BJ (cell line): ENCODE measurements at regions not wholly inside any gene's neighbourhood (a gene's known extent, or its start where the extent isn't known, plus 50 kb on each side); places are given as distances from the start of the nearest gene placed in this dataset.

ENCODE experiments used
- CTCF ChIA-PET: fragments of 350-600 bp; formaldehyde crosslinking; extraction: SDS; loops from one replicate; lab custom pipeline; 2021; ENCODE audit warnings: antibody characterized with exemption, inconsistent platforms; lab: Yijun Ruan, JAX
- POLR2A ChIA-PET: fragments of 300-600 bp; sonication (Branson Sonifier 250); formaldehyde crosslinking; extraction: SDS; loops from one replicate; lab custom pipeline; 2021; ENCODE audit warnings: antibody characterized with exemption; lab: Charles Lee
- DNase-seq: peaks from one replicate; pipeline ENCODE4 v3.0.0-alpha.2; 2011; ENCODE audit warnings: low read depth
- H3K27me3 ChIP-seq: 2 replicates; pipeline ENCODE4 v1.6.0; 2011; ENCODE audit warnings: low read length; ENCODE audit not compliant: control insufficient read depth, insufficient read depth
- H3K36me3 ChIP-seq: 2 replicates; pipeline ENCODE4 v1.5.1; 2011; ENCODE audit warnings: low read length; ENCODE audit not compliant: control insufficient read depth, insufficient read depth
- H3K4me3 ChIP-seq: 2 replicates; pipeline ENCODE4 v1.5.1; 2011; ENCODE audit warnings: low read depth, mild to moderate bottlenecking, control low read depth, low read length
- TF ChIP-seq, protein P1 (sequence below): IDR thresholded peaks from 2 replicates; pipeline ENCODE4 v1.5.1; 2011; ENCODE audit warnings: low read depth, mild to moderate bottlenecking, control low read depth, inconsistent platforms, low read length, moderate library complexity; ENCODE audit not compliant: insufficient read depth

DNA sequence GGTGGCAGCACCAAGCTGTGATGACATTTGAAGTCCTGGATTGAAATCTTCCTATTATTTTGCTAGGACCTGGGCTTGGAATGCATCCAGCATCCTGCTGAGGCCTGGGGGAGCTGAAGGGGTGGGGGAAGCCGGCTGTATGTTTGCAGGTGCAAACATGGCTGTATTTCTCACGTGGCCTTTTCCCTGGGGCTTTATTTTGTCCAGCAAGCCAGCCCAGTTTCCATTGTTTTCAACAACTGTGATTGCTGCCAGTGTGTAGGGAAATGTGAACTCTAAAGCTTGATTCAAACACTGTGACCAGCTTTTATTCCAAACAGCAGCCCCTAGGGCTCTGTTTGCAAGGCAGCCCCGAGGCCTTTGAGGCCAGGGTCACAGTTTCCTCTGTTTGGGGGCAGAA, 683.0 kb downstream of the DHX35 start:
- no peak for DNase-seq
- POLR2A ChIA-PET = no interaction called here
- Histone ChIP-seq H3K4me3 (no peak overlapping the region), H3K36me3 (no peaks in the 10 kb centered on the region), H3K27me3 (no peaks in the 10 kb centered on the region)
- TF ChIP-seq, protein P1, sequence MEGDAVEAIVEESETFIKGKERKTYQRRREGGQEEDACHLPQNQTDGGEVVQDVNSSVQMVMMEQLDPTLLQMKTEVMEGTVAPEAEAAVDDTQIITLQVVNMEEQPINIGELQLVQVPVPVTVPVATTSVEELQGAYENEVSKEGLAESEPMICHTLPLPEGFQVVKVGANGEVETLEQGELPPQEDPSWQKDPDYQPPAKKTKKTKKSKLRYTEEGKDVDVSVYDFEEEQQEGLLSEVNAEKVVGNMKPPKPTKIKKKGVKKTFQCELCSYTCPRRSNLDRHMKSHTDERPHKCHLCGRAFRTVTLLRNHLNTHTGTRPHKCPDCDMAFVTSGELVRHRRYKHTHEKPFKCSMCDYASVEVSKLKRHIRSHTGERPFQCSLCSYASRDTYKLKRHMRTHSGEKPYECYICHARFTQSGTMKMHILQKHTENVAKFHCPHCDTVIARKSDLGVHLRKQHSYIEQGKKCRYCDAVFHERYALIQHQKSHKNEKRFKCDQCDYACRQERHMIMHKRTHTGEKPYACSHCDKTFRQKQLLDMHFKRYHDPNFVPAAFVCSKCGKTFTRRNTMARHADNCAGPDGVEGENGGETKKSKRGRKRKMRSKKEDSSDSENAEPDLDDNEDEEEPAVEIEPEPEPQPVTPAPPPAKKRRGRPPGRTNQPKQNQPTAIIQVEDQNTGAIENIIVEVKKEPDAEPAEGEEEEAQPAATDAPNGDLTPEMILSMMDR = no peak
- CTCF ChIA-PET = no interaction called here

DNA sequence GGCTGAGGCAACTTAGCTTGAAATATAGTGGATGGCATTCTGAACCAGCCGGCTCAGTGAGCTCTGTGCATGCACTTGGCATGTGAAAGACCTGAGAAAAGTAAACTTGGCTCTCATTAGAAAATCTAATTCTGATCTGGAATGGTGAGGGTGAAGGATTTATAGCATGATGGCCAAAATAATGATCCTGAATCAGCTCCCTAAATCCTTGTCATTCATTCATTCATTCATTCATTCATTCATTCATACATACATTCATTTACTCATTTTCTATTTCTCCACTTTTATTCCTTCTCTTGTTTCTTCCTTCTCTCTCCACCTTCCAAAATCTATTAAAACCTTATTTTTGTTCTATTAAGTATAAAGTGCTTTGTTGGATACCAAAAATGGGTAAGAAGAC, 681.1 kb downstream of the DHX35 start:
- ChIA-PET POLR2A (no interaction called here), CTCF (no interaction called here)
- H3K27me3 ChIP-seq = no peaks in the 10 kb centered on the region
- TF ChIP-seq, protein P1 = no peak
- no peak for DNase-seq
- H3K36me3 ChIP-seq = no peaks in the 10 kb centered on the region
- no peak overlapping the region for H3K4me3 ChIP-seq

- Histone ChIP-seq H3K4me3 (no peak overlapping the region), H3K36me3 (no peaks in the 10 kb centered on the region), H3K27me3 (no peaks in the 10 kb centered on the region)
- DNase-seq = no peak
- POLR2A ChIA-PET = no interaction called here
- TF ChIP-seq, protein P1 = no peak
- CTCF ChIA-PET = no interaction called here
Observed at GRCh38 chr20:39641423-39641822, 679.3 kb downstream of the DHX35 start.

DNA sequence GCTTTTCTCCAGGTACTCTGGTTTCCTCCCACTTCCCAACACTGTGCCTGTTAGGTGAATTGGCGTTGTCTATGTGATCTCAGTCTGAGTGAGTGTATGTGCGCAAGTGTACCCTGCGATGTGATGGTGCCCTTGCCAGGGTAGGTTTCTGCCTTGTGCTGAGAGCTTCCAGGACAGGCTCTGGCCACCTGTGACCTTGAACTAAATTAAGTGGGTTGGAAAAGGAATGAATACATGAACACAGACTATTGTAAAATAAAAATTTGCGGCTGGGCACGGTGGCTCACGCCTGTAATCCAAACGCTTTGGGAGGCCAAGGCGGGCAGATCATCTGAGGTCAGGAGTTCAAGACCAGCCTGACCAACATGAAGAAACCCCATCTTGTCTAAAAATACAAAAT, 678.0 kb downstream of the DHX35 start:
- TF ChIP-seq, protein P1 = no peak
- no peak overlapping the region for H3K4me3 ChIP-seq
- DNase-seq = no peak
- CTCF ChIA-PET = no interaction called here
- H3K36me3 ChIP-seq = no peaks in the 10 kb centered on the region
- POLR2A ChIA-PET = no interaction called here
- H3K27me3 ChIP-seq = no peaks in the 10 kb centered on the region

DNA sequence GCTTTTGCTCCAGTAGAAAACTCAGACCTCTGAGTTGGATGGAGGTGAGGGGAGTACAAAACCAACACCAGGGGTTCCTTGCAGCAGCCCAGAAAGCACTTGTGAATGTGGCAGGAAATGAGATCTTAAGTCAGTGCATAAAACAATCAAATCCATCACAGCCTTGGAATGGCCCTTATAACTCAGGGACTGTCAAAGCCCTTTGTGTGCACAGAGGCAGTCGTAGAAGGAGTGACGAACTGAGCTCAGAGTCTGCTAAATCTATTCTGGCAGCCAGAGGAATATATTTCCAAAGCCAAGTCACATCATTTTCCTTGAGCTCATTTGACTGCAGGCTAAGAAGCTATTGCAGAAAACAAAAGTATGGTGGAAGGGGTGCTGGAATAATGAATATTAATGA, 676.6 kb downstream of the DHX35 start:
- Histone ChIP-seq H3K27me3 (no peaks in the 10 kb centered on the region), H3K36me3 (no peaks in the 10 kb centered on the region), H3K4me3 (no peak overlapping the region)
- CTCF ChIA-PET = no interaction called here
- TF ChIP-seq, protein P1 = no peak
- POLR2A ChIA-PET = no interaction called here
- DNase-seq = no peak
